Lung (tissue), 11 donors: ENCODE measurements at regions not wholly inside any gene's neighbourhood (a gene's known extent, or its start where the extent isn't known, plus 50 kb on each side); places are given as distances from the start of the nearest gene placed in this dataset.

Source experiments
- ATAC-seq: fragments of 200-7000 bp; cut with Tn5 transposase; one replicate; pipeline ENCODE4 v1.9.1; 2020; ENCODE audit warnings: moderate number of reproducible peaks; ENCODE audit not compliant: insufficient read depth, low FRiP score
- DNase-seq, 3 donors: peaks; one replicate each; pipeline ENCODE4 v3.0.0-alpha.2; 2013 to 2017
- H3K27ac ChIP-seq, 2 donors: one replicate each; pipeline ENCODE4 v1.5.1; 2013; ENCODE audit warnings: mild to moderate bottlenecking in 2 of 2, moderate library complexity in 2 of 2, control low read depth in 1 of 2, inconsistent platforms in 1 of 2, low read depth in 1 of 2, low read length in 1 of 2
- H3K27me3 ChIP-seq, 3 donors: one replicate each; pipeline ENCODE4 v1.5.1; 2013; ENCODE audit warnings: low read length in 2 of 3; ENCODE audit not compliant: control insufficient read depth in 3 of 3, insufficient read depth in 3 of 3
- H3K36me3 ChIP-seq, 4 donors: one replicate each; pipeline ENCODE4 v1.5.1; 2013; ENCODE audit warnings: low read length in 4 of 4, mild to moderate bottlenecking in 1 of 4, moderate library complexity in 1 of 4; ENCODE audit not compliant: control insufficient read depth in 4 of 4, insufficient read depth in 4 of 4
- H3K4me1 ChIP-seq, 5 donors: one replicate each; pipeline ENCODE4 v1.5.1; 2013; ENCODE audit warnings: low read length in 5 of 5, mild to moderate bottlenecking in 2 of 5, moderate library complexity in 1 of 5; ENCODE audit not compliant: control insufficient read depth in 5 of 5, insufficient read depth in 5 of 5
- H3K4me3 ChIP-seq: one replicate; pipeline ENCODE4 v1.5.1; 2013; ENCODE audit warnings: mild to moderate bottlenecking, control low read depth, moderate library complexity
- H3K9ac ChIP-seq, 2 donors: one replicate each; pipeline ENCODE4 v1.5.1; 2013; ENCODE audit warnings: low read length in 2 of 2, control low read depth in 1 of 2; ENCODE audit not compliant: insufficient read depth in 1 of 2
- H3K9me3 ChIP-seq, 4 donors: one replicate each; pipeline ENCODE4 v1.5.1; 2013; ENCODE audit warnings: low read length in 3 of 4, mild to moderate bottlenecking in 1 of 4, moderate library complexity in 1 of 4; ENCODE audit not compliant: control insufficient read depth in 4 of 4, insufficient read depth in 3 of 4
- CTCF ChIP-seq: IDR thresholded peaks from 2 replicates; pipeline ENCODE4 v1.5.1; 2012; ENCODE audit warnings: mild to moderate bottlenecking; ENCODE audit errors: control extremely low read depth, extremely low read depth
- WGBS, 2 donors: extraction: QIAGEN DNeasy Blood & Tissue Kit; methylation state at CpG; one replicate each; pipeline ENCODE4 v1.1.7; 2013; 5-methylcytosine and 5-hydroxymethylcytosine counted together
- donor health status: control.
- donor health status: control.
- donor health status: Bipolar disorder and iron deficiency.
- donor health status: healthy.
- donor health status: DM: yes; HTN: yes; CAD: no.

GRCh38 chr4:13081830-13082229 lies 402.3 kb downstream of the RAB28 start:
- Histone ChIP-seq H3K9me3 (peaks cover 0 to 11% (median 9%) of the 10 kb centered on the region in 4 donors), H3K9ac (no peak overlapping the region), H3K4me3 (no peak overlapping the region), H3K27me3 (no peaks in the 10 kb centered on the region), H3K4me1 (no peaks in the 10 kb centered on the region), H3K36me3 (no peaks in the 10 kb centered on the region), H3K27ac (no peak overlapping the region)
- ATAC-seq: no peak
- TF ChIP-seq CTCF: no peak
- no peak for DNase-seq

GRCh38 chr4:13067077-13067476 lies 417.1 kb downstream of the RAB28 start:
- ATAC-seq (no peak), DNase-seq (no peak)
- TF ChIP-seq CTCF: no peak
- no peaks in the 10 kb centered on the region for H3K27me3 ChIP-seq
- H3K27ac ChIP-seq: no peak overlapping the region
- H3K9me3 ChIP-seq: peaks cover 0 to 3% (median 1%) of the 10 kb centered on the region in 4 donors
- H3K4me1 ChIP-seq: no peaks in the 10 kb centered on the region
- 79 to 81% methylated on average over 1 of the region's 1 CpG for WGBS, 2 donors
- no peaks in the 10 kb centered on the region for H3K36me3 ChIP-seq
- H3K4me3 ChIP-seq: no peak overlapping the region
- no peak overlapping the region for H3K9ac ChIP-seq

GRCh38 chr4:13059019-13059418 lies 425.1 kb downstream of the RAB28 start:
- DNase-seq (no peak), ATAC-seq (no peak)
- Histone ChIP-seq H3K27ac (no peak overlapping the region), H3K9me3 (peaks cover 0 to 3% (median 0%) of the 10 kb centered on the region in 4 donors), H3K27me3 (no peaks in the 10 kb centered on the region), H3K9ac (no peak overlapping the region), H3K4me3 (no peak overlapping the region), H3K36me3 (no peaks in the 10 kb centered on the region), H3K4me1 (no peaks in the 10 kb centered on the region)
- WGBS, 2 donors: 49 to 54% methylated on average over 4 of the region's 4 CpGs
- no peak for TF ChIP-seq CTCF

GRCh38 chr4:13056630-13057189 lies 427.4 kb downstream of the RAB28 start:
- ATAC-seq: no peak

More at GRCh38 chr4:13056630-13057189, 427.4 kb downstream of the RAB28 start:
- DNase-seq: no peak
- H3K9me3 ChIP-seq: peaks cover 0 to 3% (median 0%) of the 10 kb centered on the region in 4 donors
- H3K4me1 ChIP-seq: no peaks in the 10 kb centered on the region
- no peak overlapping the region for H3K9ac ChIP-seq
- no peaks in the 10 kb centered on the region for H3K36me3 ChIP-seq
- H3K27ac ChIP-seq: no peak overlapping the region
- no peaks in the 10 kb centered on the region for H3K27me3 ChIP-seq
- TF ChIP-seq CTCF: no peak
- H3K4me3 ChIP-seq: no peak overlapping the region
- 81 to 82% methylated on average over 4 of the region's 4 CpGs for WGBS, 2 donors
